ENCODE measurements at regions not wholly inside any gene's neighbourhood (a gene's known extent, or its start where the extent isn't known, plus 50 kb on each side); places are given as distances from the start of the nearest gene placed in this dataset.

GRCh38 chr4:136390824-136391223, 1141.5 kb downstream of the PCDH18 start:
- TF ChIP-seq POLR2A (IDR thresholded peaks at IDR 0.05; ENCODE audit: low read length) (no peak), GATA1 (IDR thresholded peaks at IDR 0.05; ENCODE audit: low read depth, low read length) (no peak)

Data from erythroblast (primary cell).